K562 (cell line): ENCODE measurements at regions not wholly inside any gene's neighbourhood (a gene's known extent, or its start where the extent isn't known, plus 50 kb on each side); places are given as distances from the start of the nearest gene placed in this dataset.

Experiments
- ATAC-seq: fragments of 200-7000 bp; cut with Tn5 transposase; 3 replicates; pipeline ENCODE4 v1.9.1; 2020; ENCODE audit warnings: moderate library complexity
- BruUV-seq: library from RNA; stranded (reverse); fragments of 400-500 nt; replicated peaks from 2 replicates; lab custom pipeline; 2021; lab: Mats Ljungman, UMichigan
- CTCF ChIA-PET: fragments of 300-600 bp; formaldehyde crosslinking; extraction: SDS; loops from one replicate; lab custom pipeline; 2021; ENCODE audit warnings: low intra/inter-chr PET ratio; lab: Yijun Ruan, JAX
- POLR2A ChIA-PET: fragments of 300-600, 350-650 bp; sonication (Branson Sonifier 250); formaldehyde crosslinking; extraction: SDS; loops from one replicate; lab custom pipeline; 2021; ENCODE audit warnings: antibody characterized with exemption, inconsistent platforms; lab: Yijun Ruan, JAX
- DNase-seq, 4 experiments: peaks; one replicate each; pipeline versions ENCODE4 v3.0.0 to v3.0.0-alpha.2; 2011 to 2018; ENCODE audit warnings: low spot score in 3 of 4, mixed read lengths in 3 of 4; ENCODE audit errors: extremely low read depth in 1 of 4
- FAIRE-seq: peaks from 2 replicates; lab custom pipeline; 2011; peaks lifted over from hg19 to GRCh38; lab: Jason Lieb, UNC
- H2AFZ ChIP-seq: 2 replicates; pipeline ENCODE4 v1.6.0; 2011; ENCODE audit warnings: low read depth, low read length, control low read depth, inconsistent platforms
- H3K27ac ChIP-seq: fragments of 200-600 bp; 3 replicates; pipeline ENCODE4 v1.8.0; 2011; ENCODE audit warnings: low read depth, mild to moderate bottlenecking, control low read depth, inconsistent platforms, low read length, moderate library complexity, mixed read lengths; ENCODE audit errors: extremely low read depth
- H3K27me3 ChIP-seq, 2 experiments: fragments of 300-600 bp in 1 of 2; 2 replicates in 1 of 2; 3 replicates in 1 of 2; pipeline versions ENCODE4 v1.6.0 to v1.8.0; 2011; ENCODE audit warnings: inconsistent platforms in 2 of 2, low read length in 2 of 2, mild to moderate bottlenecking in 1 of 2, mixed read lengths in 1 of 2, moderate library complexity in 1 of 2; ENCODE audit not compliant: control insufficient read depth in 2 of 2, insufficient read depth in 2 of 2
- H3K36me3 ChIP-seq: fragments of 300-600 bp; 3 replicates; pipeline ENCODE4 v1.8.0; 2011; ENCODE audit warnings: mild to moderate bottlenecking, low read length, inconsistent platforms; ENCODE audit not compliant: control insufficient read depth, insufficient read depth
- H3K4me1 ChIP-seq, 2 experiments: fragments of 200-600 bp in 1 of 2; replicated peaks in 1 of 2; 2 replicates in 1 of 2; 3 replicates in 1 of 2; pipeline versions ENCODE4 v1.5.1 to v1.8.0; 2011; ENCODE audit warnings: inconsistent platforms in 2 of 2, low read length in 2 of 2, mild to moderate bottlenecking in 1 of 2, mixed read lengths in 1 of 2, moderate library complexity in 1 of 2; ENCODE audit not compliant: control insufficient read depth in 2 of 2, insufficient read depth in 2 of 2
- H3K4me2 ChIP-seq: 2 replicates; pipeline ENCODE4 v1.6.1; 2011; ENCODE audit warnings: low read length, control low read depth, inconsistent platforms, mixed read lengths; ENCODE audit not compliant: insufficient read depth
- H3K4me3 ChIP-seq: fragments of 200-600 bp; sonication (generic), shearing (Covaris generic); 2 replicates; pipeline ENCODE4 v1.5.1; 2016; ENCODE audit warnings: control low read depth, inconsistent platforms
- H3K79me2 ChIP-seq: fragments of 200-600 bp; 3 replicates; pipeline ENCODE4 v1.8.0; 2011; ENCODE audit warnings: low read length, inconsistent platforms; ENCODE audit not compliant: control insufficient read depth, insufficient read depth
- H3K9ac ChIP-seq, 2 experiments: 2 replicates each; pipeline versions ENCODE4 v1.6.0 to v1.6.1; 2011; ENCODE audit warnings: low read depth in 2 of 2, low read length in 2 of 2, control low read depth in 1 of 2, inconsistent platforms in 1 of 2, mild to moderate bottlenecking in 1 of 2, mixed read lengths in 1 of 2; ENCODE audit not compliant: insufficient read depth in 1 of 2
- H3K9me1 ChIP-seq: one replicate; pipeline ENCODE4 v1.6.0; 2011; ENCODE audit warnings: inconsistent platforms, mild to moderate bottlenecking, low read length, moderate library complexity; ENCODE audit not compliant: control insufficient read depth, insufficient read depth
- H3K9me3 ChIP-seq: replicated peaks from 2 replicates; pipeline ENCODE4 v1.5.1; 2011; ENCODE audit warnings: low read depth, low read length, inconsistent platforms; ENCODE audit not compliant: control insufficient read depth, insufficient read depth
- H4K20me1 ChIP-seq: replicated peaks from 2 replicates; pipeline ENCODE4 v1.6.1; 2011; ENCODE audit warnings: low read length, inconsistent platforms, mixed read lengths; ENCODE audit not compliant: control insufficient read depth, insufficient read depth
- CBX2 ChIP-seq: fragments of 200-600 bp; sonication (generic); IDR thresholded peaks from one replicate; pipeline ENCODE4 v1.6.1; 2012; ENCODE audit warnings: mild to moderate bottlenecking, low read length, inconsistent platforms; ENCODE audit not compliant: insufficient read depth, poor library complexity, severe bottlenecking
- CBX3 ChIP-seq, 2 experiments: IDR thresholded peaks; 1 replicate in 1 of 2; 2 replicates in 1 of 2; pipeline ENCODE4 v1.6.1; 2012; ENCODE audit warnings: inconsistent platforms in 2 of 2, low read length in 2 of 2, borderline replicate concordance in 1 of 2, control low read depth in 1 of 2
- CHCHD3 ChIP-seq: fragments of 250-450 bp; sonication (Bioruptor Pico); IDR thresholded peaks from 2 replicates; pipeline ENCODE4 v2.1.2; 2022; ENCODE audit warnings: mild to moderate bottlenecking
- CTCFL ChIP-seq: IDR thresholded peaks from 2 replicates; pipeline ENCODE4 v1.6.1; 2011; ENCODE audit warnings: borderline replicate concordance, low read depth, mild to moderate bottlenecking, moderate library complexity, low read length; ENCODE audit not compliant: insufficient read depth, poor library complexity, severe bottlenecking
- DMBX1 ChIP-seq: fragments of 250-450 bp; sonication (Bioruptor Pico); IDR thresholded peaks from 2 replicates; pipeline ENCODE4 v1.8.0; 2022; ENCODE audit warnings: inconsistent platforms, mild to moderate bottlenecking, moderate library complexity, borderline replicate concordance
- HSF4 ChIP-seq: fragments of 250-450 bp; sonication (Bioruptor Pico); IDR thresholded peaks from 2 replicates; pipeline ENCODE4 v2.1.2; 2022; ENCODE audit warnings: mild to moderate bottlenecking, moderate library complexity, borderline replicate concordance
- LCOR ChIP-seq: sonication (generic); formaldehyde crosslinking; IDR thresholded peaks from 2 replicates; pipeline ENCODE4 v1.8.0; 2022; ENCODE audit warnings: mild to moderate bottlenecking, missing genetic modification reagents
- NFRKB ChIP-seq: fragments of 450-650 bp; IDR thresholded peaks from 2 replicates; pipeline ENCODE4 v1.6.1; 2016; ENCODE audit warnings: low read depth
- PML ChIP-seq: IDR thresholded peaks from 2 replicates; pipeline ENCODE4 v1.6.1; 2012; ENCODE audit warnings: low read length, inconsistent platforms
- RFX5 ChIP-seq: IDR thresholded peaks from 2 replicates; pipeline ENCODE4 v1.6.1; 2011; ENCODE audit warnings: low read depth, mild to moderate bottlenecking, improper control_type of control experiment, low read length
- SNRNP70 ChIP-seq: fragments of 200-400 bp; formaldehyde crosslinking; optimal IDR thresholded peaks from 2 replicates; pipeline ENCODE3; 2017; ENCODE audit warnings: low read depth, low read length
- ZNF124 ChIP-seq: sonication (generic); formaldehyde crosslinking; IDR thresholded peaks from 2 replicates; pipeline ENCODE4 v1.8.1; 2022; ENCODE audit warnings: missing genetic modification reagents
- ZNF408 ChIP-seq: fragments of 250-450 bp; sonication (Bioruptor Pico); IDR thresholded peaks from 2 replicates; pipeline ENCODE4 v1.4.0; 2020; ENCODE audit warnings: low read depth, mild to moderate bottlenecking, moderate library complexity
- ZNF609 ChIP-seq: sonication (generic); formaldehyde crosslinking; IDR thresholded peaks from 2 replicates; pipeline ENCODE4 v1.8.1; 2023; ENCODE audit warnings: missing genetic modification reagents, mild to moderate bottlenecking, borderline replicate concordance
- WGBS: fragments of 100-300 bp; shearing (Covaris generic); methylation state at CpG from one replicate; pipeline ENCODE4 v1.1.6; 2016; ENCODE audit warnings: low coverage, mixed read lengths; ENCODE audit not compliant: insufficient coverage; ENCODE audit errors: missing lambda C conversion rate; 5-methylcytosine and 5-hydroxymethylcytosine counted together
- in situ Hi-C: fragments of 300-500 bp; cut with MboI; formaldehyde crosslinking; loops from 4 replicates; pipeline ENCODE4 v1.15.0; 2018; ENCODE audit warnings: inconsistent platforms, mixed read lengths
- intact Hi-C: fragments of 100-400 bp; cut with micrococcal nuclease; formaldehyde crosslinking; loops from 2 replicates; pipeline ENCODE4 v1.14.2; 2022
- TF ChIP-seq, protein P1 (sequence below): fragments of 450-650 bp; IDR thresholded peaks from 2 replicates; pipeline ENCODE4 v1.6.1; 2014; ENCODE audit warnings: low read depth, mild to moderate bottlenecking, moderate library complexity, borderline replicate concordance

GRCh38 chr1:229784834-229785233 is 158.8 kb downstream of the URB2 start:
- intact Hi-C loops, result no loop called here
- POLR2A ChIA-PET, result interaction anchor here (1.6 to 1.9 kb wide), 2 partner anchors 53 to 94 kb away, joined by 3 to 4 read pairs; no protein-coding TSS in a partner anchor
- no peak overlapping the region for H2AFZ ChIP-seq
- WGBS, result 0% methylated on average over 1 of the region's 1 CpG
- in situ Hi-C loops, result no loop called here
- CTCF ChIA-PET, result no interaction called here
- H4K20me1 ChIP-seq, result no peaks in the 10 kb centered on the region
- H3K9me3 ChIP-seq, result peaks cover 5% of the 10 kb centered on the region
- H3K4me2 ChIP-seq, result no peak overlapping the region
- peaks cover 14 to 43% of the 10 kb centered on the region in 2 experiments; a peak in 4 of 5 replicates for H3K27me3 ChIP-seq
- DNase-seq (no peak), ATAC-seq (no peak), FAIRE-seq (no peak)
- H3K4me3 ChIP-seq, result no peak overlapping the region
- no peaks in the 10 kb centered on the region for H3K36me3 ChIP-seq
- H3K4me1 ChIP-seq, result no peaks in the 10 kb centered on the region
- H3K79me2 ChIP-seq, result no peaks in the 10 kb centered on the region
- H3K27ac ChIP-seq, result no peak overlapping the region
- H3K9me1 ChIP-seq, result no peaks in the 10 kb centered on the region
- H3K9ac ChIP-seq, result no peak overlapping the region
- BruUV-seq, result no TSS peak
- TF ChIP-seq HSF4 (CRISPR knock-in tag) (no peak), NFRKB (no peak), SNRNP70 (no peak), RFX5 (no peak), ZNF609 (no peak), CHCHD3 (CRISPR knock-in tag) (no peak), ZNF408 (CRISPR knock-in tag) (no peak), ZNF124 (CRISPR knock-in tag) (no peak), CTCFL (no peak), CBX3 (IDR thresholded peaks at IDR 0.05; ENCODE audit: borderline replicate concordance in 1 of 2, low read length in 2 of 2) (no peak), CBX2 (no peak), LCOR (no peak), DMBX1 (CRISPR knock-in tag) (no peak), PML (no peak)
- TF ChIP-seq, protein P1, sequence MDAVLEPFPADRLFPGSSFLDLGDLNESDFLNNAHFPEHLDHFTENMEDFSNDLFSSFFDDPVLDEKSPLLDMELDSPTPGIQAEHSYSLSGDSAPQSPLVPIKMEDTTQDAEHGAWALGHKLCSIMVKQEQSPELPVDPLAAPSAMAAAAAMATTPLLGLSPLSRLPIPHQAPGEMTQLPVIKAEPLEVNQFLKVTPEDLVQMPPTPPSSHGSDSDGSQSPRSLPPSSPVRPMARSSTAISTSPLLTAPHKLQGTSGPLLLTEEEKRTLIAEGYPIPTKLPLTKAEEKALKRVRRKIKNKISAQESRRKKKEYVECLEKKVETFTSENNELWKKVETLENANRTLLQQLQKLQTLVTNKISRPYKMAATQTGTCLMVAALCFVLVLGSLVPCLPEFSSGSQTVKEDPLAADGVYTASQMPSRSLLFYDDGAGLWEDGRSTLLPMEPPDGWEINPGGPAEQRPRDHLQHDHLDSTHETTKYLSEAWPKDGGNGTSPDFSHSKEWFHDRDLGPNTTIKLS, result no peak
